GM10266 (cell line): ENCODE measurements at regions not wholly inside any gene's neighbourhood (a gene's known extent, or its start where the extent isn't known, plus 50 kb on each side); places are given as distances from the start of the nearest gene placed in this dataset.

Experiments used
- DNase-seq: peaks from one replicate; pipeline ENCODE4 v3.0.0; 2012; ENCODE audit errors: extremely low spot score
- TF ChIP-seq, protein P1 (sequence below): IDR thresholded peaks from 2 replicates; pipeline ENCODE4 v1.5.1; 2012; ENCODE audit warnings: mild to moderate bottlenecking, low read depth; ENCODE audit not compliant: control insufficient read depth, insufficient read depth; ENCODE audit errors: missing control alignments

DNA sequence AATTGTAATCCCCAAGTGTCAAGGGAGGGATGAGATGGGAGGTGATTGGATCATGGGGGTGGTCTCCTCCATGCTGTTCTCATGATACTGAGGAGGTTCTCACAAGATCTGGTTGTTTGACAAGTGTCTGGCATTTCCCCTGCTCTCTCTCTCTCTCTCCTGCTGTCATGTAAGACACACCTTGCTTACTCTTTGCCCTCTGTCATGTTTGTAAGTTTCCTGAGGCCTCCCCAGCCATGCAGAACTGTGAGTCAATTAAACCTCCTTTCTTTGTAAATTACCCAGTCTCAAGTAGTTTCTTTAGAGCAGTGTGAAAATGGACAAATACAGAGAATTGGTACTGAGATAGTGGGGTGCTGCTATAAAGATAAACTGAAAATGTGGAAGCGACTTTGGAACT lies 207.9 kb downstream of the HINT1 start:
- DNase-seq, result no peak
- TF ChIP-seq, protein P1, sequence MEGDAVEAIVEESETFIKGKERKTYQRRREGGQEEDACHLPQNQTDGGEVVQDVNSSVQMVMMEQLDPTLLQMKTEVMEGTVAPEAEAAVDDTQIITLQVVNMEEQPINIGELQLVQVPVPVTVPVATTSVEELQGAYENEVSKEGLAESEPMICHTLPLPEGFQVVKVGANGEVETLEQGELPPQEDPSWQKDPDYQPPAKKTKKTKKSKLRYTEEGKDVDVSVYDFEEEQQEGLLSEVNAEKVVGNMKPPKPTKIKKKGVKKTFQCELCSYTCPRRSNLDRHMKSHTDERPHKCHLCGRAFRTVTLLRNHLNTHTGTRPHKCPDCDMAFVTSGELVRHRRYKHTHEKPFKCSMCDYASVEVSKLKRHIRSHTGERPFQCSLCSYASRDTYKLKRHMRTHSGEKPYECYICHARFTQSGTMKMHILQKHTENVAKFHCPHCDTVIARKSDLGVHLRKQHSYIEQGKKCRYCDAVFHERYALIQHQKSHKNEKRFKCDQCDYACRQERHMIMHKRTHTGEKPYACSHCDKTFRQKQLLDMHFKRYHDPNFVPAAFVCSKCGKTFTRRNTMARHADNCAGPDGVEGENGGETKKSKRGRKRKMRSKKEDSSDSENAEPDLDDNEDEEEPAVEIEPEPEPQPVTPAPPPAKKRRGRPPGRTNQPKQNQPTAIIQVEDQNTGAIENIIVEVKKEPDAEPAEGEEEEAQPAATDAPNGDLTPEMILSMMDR, result no peak

DNA sequence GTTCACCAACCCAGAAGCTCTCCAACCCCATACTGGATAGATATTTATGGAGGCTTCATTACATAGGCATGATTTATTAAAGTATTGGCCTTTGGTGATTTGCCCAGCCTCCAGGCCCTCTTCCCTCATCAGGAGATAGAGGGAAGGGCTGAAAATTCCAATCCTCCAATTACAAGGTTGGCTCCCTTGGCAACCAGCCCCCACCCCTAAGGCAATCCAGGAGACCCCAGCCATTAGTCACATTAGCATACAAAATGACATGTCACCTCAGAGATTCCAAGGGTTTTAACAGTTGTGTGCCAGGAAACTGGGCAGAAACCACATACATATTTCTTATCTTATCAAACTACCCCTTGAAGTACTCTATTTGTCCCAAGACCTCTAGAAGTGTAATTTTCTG lies 210.0 kb downstream of the HINT1 start:
- TF ChIP-seq, protein P1, result no peak
- no peak for DNase-seq

DNA sequence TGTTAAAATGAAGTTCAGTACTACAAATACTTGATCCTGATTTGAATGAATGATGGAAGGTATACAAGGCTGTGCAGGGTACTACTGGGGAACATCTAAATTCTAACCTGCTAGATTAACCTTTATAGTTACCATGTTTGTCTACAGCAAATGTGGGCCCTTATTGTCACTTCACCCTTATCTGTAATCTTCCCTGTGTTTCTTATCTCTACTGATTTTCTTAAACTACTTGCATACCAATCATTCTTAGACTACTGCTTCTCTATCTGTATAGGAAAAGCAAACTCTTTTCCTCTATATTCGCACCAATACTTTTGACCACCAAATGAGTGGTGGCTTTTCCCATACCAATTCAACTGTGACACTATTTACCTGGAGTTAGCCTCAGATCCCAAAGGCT lies 210.7 kb downstream of the HINT1 start:
- TF ChIP-seq, protein P1, result no peak
- DNase-seq, result no peak

DNA sequence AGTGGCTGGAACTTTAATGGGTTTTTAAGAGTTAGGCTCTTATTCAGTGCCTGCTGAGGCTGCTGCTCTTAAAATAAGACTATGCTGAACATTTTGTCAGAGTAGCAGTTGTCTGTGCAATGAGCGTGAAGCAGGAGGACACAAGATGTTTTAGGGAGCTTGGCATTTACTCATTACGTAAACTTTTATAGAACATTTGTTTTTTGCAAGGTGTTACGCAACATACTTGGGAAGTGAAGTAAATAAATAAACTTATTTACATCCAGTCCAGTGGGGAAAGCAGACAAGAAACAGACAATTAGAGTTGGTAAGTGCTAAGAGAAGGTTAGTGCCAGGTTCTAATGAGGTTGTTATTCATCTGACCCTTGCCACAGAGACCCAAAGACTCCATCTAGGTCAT lies 226.0 kb downstream of the HINT1 start:
- TF ChIP-seq, protein P1, result no peak
- no peak for DNase-seq

DNA sequence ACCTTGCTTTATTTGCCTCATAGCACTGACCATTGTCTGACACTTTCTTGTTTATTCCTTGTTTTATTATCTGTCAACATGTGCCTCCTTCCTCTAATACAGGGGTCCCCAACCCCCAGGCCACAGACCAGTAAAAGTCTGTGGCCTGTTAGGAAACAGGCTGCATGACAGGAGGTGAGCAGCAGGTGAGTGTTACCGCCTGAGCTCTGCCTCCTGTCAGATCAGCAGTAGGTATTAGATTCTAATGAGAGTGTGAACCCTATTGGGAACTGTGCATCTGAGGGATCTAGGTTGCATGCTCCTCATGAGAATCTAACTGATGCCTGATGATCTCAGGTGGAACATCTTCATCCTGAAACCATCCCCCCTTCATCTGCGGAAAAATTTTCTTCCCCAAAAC lies 228.0 kb downstream of the HINT1 start:
- DNase-seq, result no peak
- TF ChIP-seq, protein P1, result no peak

GRCh38 chr5:130923543-130924124 lies 241.4 kb downstream of the HINT1 start:
- no peak for DNase-seq
- TF ChIP-seq, protein P1, result no peak

GRCh38 chr5:130912088-130912487 lies 253.0 kb downstream of the HINT1 start:
- TF ChIP-seq, protein P1, result peak; percentile 1

More at GRCh38 chr5:130912088-130912487, 253.0 kb downstream of the HINT1 start:
- no peak for DNase-seq
